GM21360 (cell line): ENCODE measurements at regions not wholly inside any gene's neighbourhood (a gene's known extent, or its start where the extent isn't known, plus 50 kb on each side); places are given as distances from the start of the nearest gene placed in this dataset.

ENCODE experiments used
- ATAC-seq: cut with Tn5 transposase; IDR thresholded peaks from one replicate; pipeline ENCODE4 v1.9.1; 2021; ENCODE audit warnings: mild to moderate bottlenecking, moderate library complexity; ENCODE audit not compliant: unreplicated experiment

GRCh38 chr9:126218359-126219125 lies 108.1 kb upstream of the MVB12B start:
- no peak for ATAC-seq

- no peak for ATAC-seq
These were observed 107.5 kb upstream of the MVB12B start for GRCh38 chr9:126219166-126219565.

- ATAC-seq = no peak
These were observed 107.0 kb upstream of the MVB12B start for GRCh38 chr9:126219648-126220063.

- no peak for ATAC-seq
These were observed 105.1 kb upstream of the MVB12B start for GRCh38 chr9:126221480-126221879.

GRCh38 chr9:126222363-126222834 lies 104.2 kb upstream of the MVB12B start:
- ATAC-seq = no peak

- no peak for ATAC-seq
These were observed 103.7 kb upstream of the MVB12B start for GRCh38 chr9:126222835-126223431.

- ATAC-seq = no peak
These were observed 102.7 kb upstream of the MVB12B start for GRCh38 chr9:126223798-126224531.

- no peak for ATAC-seq
These were observed 100.7 kb upstream of the MVB12B start for GRCh38 chr9:126225611-126226609.

GRCh38 chr9:126226991-126227936 lies 99.4 kb upstream of the MVB12B start:
- no peak for ATAC-seq

- no peak for ATAC-seq
These were observed 98.4 kb upstream of the MVB12B start for GRCh38 chr9:126228111-126228780.

GRCh38 chr9:126228781-126229444 lies 97.7 kb upstream of the MVB12B start:
- peak; percentile 48 for ATAC-seq

- no peak for ATAC-seq
These were observed 97.1 kb upstream of the MVB12B start for GRCh38 chr9:126229501-126229900.

GRCh38 chr9:126230692-126231091 lies 95.9 kb upstream of the MVB12B start:
- ATAC-seq = no peak

GRCh38 chr9:126232461-126232860 lies 94.2 kb upstream of the MVB12B start:
- ATAC-seq = no peak

GRCh38 chr9:126233175-126233574 lies 93.5 kb upstream of the MVB12B start:
- no peak for ATAC-seq

- ATAC-seq = no peak
These were observed 92.6 kb upstream of the MVB12B start for GRCh38 chr9:126233913-126234525.

GRCh38 chr9:126234681-126235335 lies 91.8 kb upstream of the MVB12B start:
- no peak for ATAC-seq
